ENCODE measurements at regions not wholly inside any gene's neighbourhood (a gene's known extent, or its start where the extent isn't known, plus 50 kb on each side); places are given as distances from the start of the nearest gene placed in this dataset.

GRCh38 chr2:830419-831224, 120.0 kb upstream of the SNTG2 start:
- DNase-seq (ENCODE audit: low read depth in 2 of 2), result no peak

- no peak for DNase-seq (ENCODE audit: low read depth in 2 of 2)
These were observed 121.6 kb upstream of the SNTG2 start for GRCh38 chr2:829047-829446.

- DNase-seq (ENCODE audit: low read depth in 2 of 2), result no peak
These were observed 125.7 kb upstream of the SNTG2 start for GRCh38 chr2:824954-825353.

- no peak for DNase-seq (ENCODE audit: low read depth in 2 of 2)
These were observed 126.1 kb upstream of the SNTG2 start for GRCh38 chr2:824524-824923.

- no peak for DNase-seq (ENCODE audit: low read depth in 2 of 2)
These were observed 129.1 kb upstream of the SNTG2 start for GRCh38 chr2:821546-821945.

- DNase-seq (ENCODE audit: low read depth in 2 of 2), result no peak
These were observed 131.0 kb upstream of the SNTG2 start for GRCh38 chr2:819601-820000.

GRCh38 chr2:819121-819520, 131.5 kb upstream of the SNTG2 start:
- no peak for DNase-seq (ENCODE audit: low read depth in 2 of 2)

- DNase-seq (ENCODE audit: low read depth in 2 of 2), result no peak
These were observed 133.2 kb upstream of the SNTG2 start for GRCh38 chr2:817336-818015.

- DNase-seq (ENCODE audit: low read depth in 2 of 2), result no peak
These were observed 134.4 kb upstream of the SNTG2 start for GRCh38 chr2:816278-816677.

- DNase-seq (ENCODE audit: low read depth in 2 of 2), result no peak
These were observed 133.2 kb upstream of the TMEM18 start for GRCh38 chr2:810397-810796.

- no peak for DNase-seq (ENCODE audit: low read depth in 2 of 2)
These were observed 130.1 kb upstream of the TMEM18 start for GRCh38 chr2:807300-807699.

- DNase-seq (ENCODE audit: low read depth in 2 of 2), result no peak
These were observed 128.5 kb upstream of the TMEM18 start for GRCh38 chr2:805664-806063.

- no peak for DNase-seq (ENCODE audit: low read depth in 2 of 2)
These were observed 120.8 kb upstream of the TMEM18 start for GRCh38 chr2:797993-798392.

- DNase-seq (ENCODE audit: low read depth in 2 of 2), result no peak
These were observed 120.3 kb upstream of the TMEM18 start for GRCh38 chr2:797556-797955.

- no peak for DNase-seq (ENCODE audit: low read depth in 2 of 2)
These were observed 119.2 kb upstream of the TMEM18 start for GRCh38 chr2:796141-796985.

- no peak for DNase-seq (ENCODE audit: low read depth in 2 of 2)
These were observed 118.4 kb upstream of the TMEM18 start for GRCh38 chr2:795531-796041.

- DNase-seq (ENCODE audit: low read depth in 2 of 2), result no peak
These were observed 117.5 kb upstream of the TMEM18 start for GRCh38 chr2:794554-795241.

GRCh38 chr2:793236-793635, 116.0 kb upstream of the TMEM18 start:
- no peak for DNase-seq (ENCODE audit: low read depth in 2 of 2)

GRCh38 chr2:792687-793086, 115.5 kb upstream of the TMEM18 start:
- DNase-seq (ENCODE audit: low read depth in 2 of 2), result no peak

- no peak for DNase-seq (ENCODE audit: low read depth in 2 of 2)
These were observed 113.5 kb upstream of the TMEM18 start for GRCh38 chr2:790634-791245.

GRCh38 chr2:790081-790480, 112.9 kb upstream of the TMEM18 start:
- DNase-seq (ENCODE audit: low read depth in 2 of 2), result no peak
